Left ventricle myocardium superior (tissue), 1 donor: ENCODE measurements at regions not wholly inside any gene's neighbourhood (a gene's known extent, or its start where the extent isn't known, plus 50 kb on each side); places are given as distances from the start of the nearest gene placed in this dataset.
"Not testable (repeated sequence)": the region's sequence is repeated elsewhere in the genome, so short reads cannot be mapped to it uniquely, and the experiment has no call there.

Experiments used
- ATAC-seq: fragments of 200-7000 bp; cut with Tn5 transposase; one replicate; pipeline ENCODE4 v1.9.1; 2020; ENCODE audit warnings: mild to moderate bottlenecking, moderate library complexity
- DNase-seq: peaks from one replicate; pipeline ENCODE4 v3.0.0-alpha.2; 2020
- intact Hi-C: fragments of 100-400 bp; cut with micrococcal nuclease; formaldehyde crosslinking; loops from one replicate; pipeline ENCODE4 v1.11.0; 2022
- donor health status: DM: no; HTN: yes; CAD: no; lungs with severe emphysema.

GRCh38 chr6:163702736-163703135 is 288.2 kb downstream of the QKI start:
- DNase-seq (no peak), ATAC-seq (no peak)
- intact Hi-C loops = no loop called here

- intact Hi-C loops = no loop called here
- no peak for DNase-seq
- peak; percentile 61 for ATAC-seq
Observed at GRCh38 chr6:163701762-163702161, 287.2 kb downstream of the QKI start.

- intact Hi-C loops = no loop called here
- DNase-seq (no peak), ATAC-seq (no peak)
Observed at GRCh38 chr6:163698086-163698485, 283.6 kb downstream of the QKI start.

- intact Hi-C loops, ATAC-seq, DNase-seq: not testable (repeated sequence)
Observed at GRCh38 chr6:163696311-163696710, 281.8 kb downstream of the QKI start.

GRCh38 chr6:163695414-163695864 is 280.9 kb downstream of the QKI start:
- intact Hi-C loops = no loop called here
- no peak for ATAC-seq
- DNase-seq = no peak

GRCh38 chr6:163694988-163695398 is 280.5 kb downstream of the QKI start:
- ATAC-seq (no peak), DNase-seq (no peak)
- intact Hi-C loops = no loop called here

- DNase-seq = no peak
- intact Hi-C loops = no loop called here
- no peak for ATAC-seq
Observed at GRCh38 chr6:163694072-163694471, 279.6 kb downstream of the QKI start.

GRCh38 chr6:163691049-163691448 is 276.5 kb downstream of the QKI start:
- ATAC-seq (no peak), DNase-seq (no peak)
- intact Hi-C loops = no loop called here

GRCh38 chr6:163688739-163689362 is 274.3 kb downstream of the QKI start:
- intact Hi-C loops = no loop called here
- no peak for ATAC-seq
- DNase-seq = no peak

- ATAC-seq (no peak), DNase-seq (no peak)
- intact Hi-C loops = no loop called here
Observed at GRCh38 chr6:163687075-163687474, 272.6 kb downstream of the QKI start.

- ATAC-seq (no peak), DNase-seq (no peak)
- intact Hi-C loops = no loop called here
Observed at GRCh38 chr6:163686301-163686700, 271.8 kb downstream of the QKI start.

GRCh38 chr6:163683105-163683622 is 268.6 kb downstream of the QKI start:
- intact Hi-C loops = no loop called here
- DNase-seq = no peak
- ATAC-seq = no peak

- peak; percentile 63 for ATAC-seq
- intact Hi-C loops = no loop called here
- no peak for DNase-seq
Observed at GRCh38 chr6:163679753-163680152, 265.2 kb downstream of the QKI start.

- no peak for ATAC-seq
- no peak for DNase-seq
Observed at GRCh38 chr6:163679012-163679660, 264.6 kb downstream of the QKI start.

GRCh38 chr6:163675611-163676010 is 261.1 kb downstream of the QKI start:
- intact Hi-C loops = no loop called here
- no peak for DNase-seq
- no peak for ATAC-seq

More at GRCh38 chr6:163679012-163679660, 264.6 kb downstream of the QKI start:
- intact Hi-C loops = no loop called here

- intact Hi-C loops = no loop called here
Observed at GRCh38 chr6:163672710-163673109, 258.2 kb downstream of the QKI start.

GRCh38 chr6:163671791-163672190 is 257.3 kb downstream of the QKI start:
- peak; percentile 18 for ATAC-seq
- DNase-seq = no peak
- intact Hi-C loops = no loop called here

More at GRCh38 chr6:163672710-163673109, 258.2 kb downstream of the QKI start:
- ATAC-seq = no peak
- no peak for DNase-seq

GRCh38 chr6:163671355-163671754 is 256.8 kb downstream of the QKI start:
- intact Hi-C loops = no loop called here
- ATAC-seq (peak; percentile 56), DNase-seq (no peak)

- ATAC-seq (no peak), DNase-seq (no peak)
- intact Hi-C loops = no loop called here
Observed at GRCh38 chr6:163670336-163670735, 255.8 kb downstream of the QKI start.

- ATAC-seq (no peak), DNase-seq (no peak)
- intact Hi-C loops = no loop called here
Observed at GRCh38 chr6:163668061-163668426, 253.5 kb downstream of the QKI start.
